ENCODE measurements at regions not wholly inside any gene's neighbourhood (a gene's known extent, or its start where the extent isn't known, plus 50 kb on each side); places are given as distances from the start of the nearest gene placed in this dataset.

GRCh38 chr16:5302372-5303114, 204.9 kb upstream of the EEF2KMT start:
- TF ChIP-seq, protein P1, sequence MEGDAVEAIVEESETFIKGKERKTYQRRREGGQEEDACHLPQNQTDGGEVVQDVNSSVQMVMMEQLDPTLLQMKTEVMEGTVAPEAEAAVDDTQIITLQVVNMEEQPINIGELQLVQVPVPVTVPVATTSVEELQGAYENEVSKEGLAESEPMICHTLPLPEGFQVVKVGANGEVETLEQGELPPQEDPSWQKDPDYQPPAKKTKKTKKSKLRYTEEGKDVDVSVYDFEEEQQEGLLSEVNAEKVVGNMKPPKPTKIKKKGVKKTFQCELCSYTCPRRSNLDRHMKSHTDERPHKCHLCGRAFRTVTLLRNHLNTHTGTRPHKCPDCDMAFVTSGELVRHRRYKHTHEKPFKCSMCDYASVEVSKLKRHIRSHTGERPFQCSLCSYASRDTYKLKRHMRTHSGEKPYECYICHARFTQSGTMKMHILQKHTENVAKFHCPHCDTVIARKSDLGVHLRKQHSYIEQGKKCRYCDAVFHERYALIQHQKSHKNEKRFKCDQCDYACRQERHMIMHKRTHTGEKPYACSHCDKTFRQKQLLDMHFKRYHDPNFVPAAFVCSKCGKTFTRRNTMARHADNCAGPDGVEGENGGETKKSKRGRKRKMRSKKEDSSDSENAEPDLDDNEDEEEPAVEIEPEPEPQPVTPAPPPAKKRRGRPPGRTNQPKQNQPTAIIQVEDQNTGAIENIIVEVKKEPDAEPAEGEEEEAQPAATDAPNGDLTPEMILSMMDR (IDR thresholded peaks at IDR 0.05) = no peak
- no peak for TF ChIP-seq POLR2A (IDR thresholded peaks at IDR 0.05)
